Keratinocyte (primary cell): ENCODE measurements at regions not wholly inside any gene's neighbourhood (a gene's known extent, or its start where the extent isn't known, plus 50 kb on each side); places are given as distances from the start of the nearest gene placed in this dataset.

Experiments
- CTCF ChIP-seq, 3 experiments: IDR thresholded peaks in 1 of 3; conservative IDR thresholded peaks in 1 of 3; optimal IDR thresholded peaks in 1 of 3; 2 replicates in 2 of 3; 3 replicates in 1 of 3; pipeline versions ENCODE3 to v1.5.1; 2011; ENCODE audit warnings: low read length in 3 of 3, mild to moderate bottlenecking in 3 of 3, moderate library complexity in 2 of 3, control low read depth in 1 of 3, inconsistent platforms in 1 of 3; ENCODE audit not compliant: insufficient read depth in 2 of 3; ENCODE audit errors: extremely low read depth in 1 of 3
- EZH2 ChIP-seq: IDR thresholded peaks from one replicate; pipeline ENCODE4 v1.6.1; 2012; ENCODE audit warnings: inconsistent platforms, mild to moderate bottlenecking, low read length, moderate library complexity

- TF ChIP-seq EZH2 = no peak
- no peak for TF ChIP-seq CTCF (optimal IDR thresholded peaks at IDR 0.05 in 1 of 3, IDR thresholded peaks at IDR 0.05 in 1 of 3, conservative IDR thresholded peaks at IDR 0.05 in 1 of 3; ENCODE audit: extremely low read depth in 1 of 3, insufficient read depth in 2 of 3, low read length in 3 of 3)
These were observed 62.5 kb upstream of the SH3RF3 start for GRCh38 chr2:109066501-109066900.
